ENCODE measurements at regions not wholly inside any gene's neighbourhood (a gene's known extent, or its start where the extent isn't known, plus 50 kb on each side); places are given as distances from the start of the nearest gene placed in this dataset.

DNA sequence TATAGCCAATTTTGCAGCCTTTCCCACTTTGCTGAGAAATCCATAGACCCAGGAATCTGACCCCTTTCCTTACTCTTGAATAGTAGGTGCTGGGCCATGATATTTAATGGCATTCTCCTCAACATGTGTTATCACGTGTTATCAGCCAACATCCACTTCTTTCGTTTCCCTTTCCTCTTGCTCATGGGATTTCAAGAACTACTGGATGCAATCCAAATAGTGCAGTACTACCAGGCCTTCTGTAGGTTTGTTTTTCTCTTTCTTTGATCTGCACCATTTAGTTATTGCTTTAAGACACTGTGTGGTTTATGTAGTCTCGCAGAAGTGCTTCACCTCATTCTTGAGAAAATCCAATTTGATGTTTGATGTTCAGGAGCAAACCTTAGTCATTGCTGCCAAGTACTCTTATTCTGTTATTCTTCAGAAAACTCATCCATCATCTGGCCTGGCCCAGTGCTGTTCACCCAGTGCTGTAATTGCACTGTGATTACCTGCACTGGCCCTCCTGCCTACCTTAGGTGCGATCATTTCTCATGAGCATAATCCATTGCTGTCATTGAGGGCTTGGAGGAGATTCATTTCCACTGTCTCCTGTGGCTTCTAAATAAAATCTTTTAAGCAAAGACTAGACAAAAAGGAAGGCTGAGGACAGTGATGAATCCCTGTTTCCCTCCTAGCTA, 315.3 kb downstream of the BMPER start:
- TF ChIP-seq, protein P1, sequence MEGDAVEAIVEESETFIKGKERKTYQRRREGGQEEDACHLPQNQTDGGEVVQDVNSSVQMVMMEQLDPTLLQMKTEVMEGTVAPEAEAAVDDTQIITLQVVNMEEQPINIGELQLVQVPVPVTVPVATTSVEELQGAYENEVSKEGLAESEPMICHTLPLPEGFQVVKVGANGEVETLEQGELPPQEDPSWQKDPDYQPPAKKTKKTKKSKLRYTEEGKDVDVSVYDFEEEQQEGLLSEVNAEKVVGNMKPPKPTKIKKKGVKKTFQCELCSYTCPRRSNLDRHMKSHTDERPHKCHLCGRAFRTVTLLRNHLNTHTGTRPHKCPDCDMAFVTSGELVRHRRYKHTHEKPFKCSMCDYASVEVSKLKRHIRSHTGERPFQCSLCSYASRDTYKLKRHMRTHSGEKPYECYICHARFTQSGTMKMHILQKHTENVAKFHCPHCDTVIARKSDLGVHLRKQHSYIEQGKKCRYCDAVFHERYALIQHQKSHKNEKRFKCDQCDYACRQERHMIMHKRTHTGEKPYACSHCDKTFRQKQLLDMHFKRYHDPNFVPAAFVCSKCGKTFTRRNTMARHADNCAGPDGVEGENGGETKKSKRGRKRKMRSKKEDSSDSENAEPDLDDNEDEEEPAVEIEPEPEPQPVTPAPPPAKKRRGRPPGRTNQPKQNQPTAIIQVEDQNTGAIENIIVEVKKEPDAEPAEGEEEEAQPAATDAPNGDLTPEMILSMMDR (conservative IDR thresholded peaks at IDR 0.05; ENCODE audit: low read length) = no peak
- TF ChIP-seq EZH2phosphoT487 (IDR thresholded peaks at IDR 0.05; ENCODE audit: borderline replicate concordance) = no peak

Measured in Loucy (cell line).